ENCODE measurements at regions not wholly inside any gene's neighbourhood (a gene's known extent, or its start where the extent isn't known, plus 50 kb on each side); places are given as distances from the start of the nearest gene placed in this dataset.

GRCh38 chr14:27725482-27725881 is 1041.1 kb upstream of the FOXG1 start (continued):
- TF ChIP-seq ZNF521 (tag by site-specific recombination; IDR thresholded peaks at IDR 0.05) (no peak), ZNF350 (tag by site-specific recombination; IDR thresholded peaks at IDR 0.05) (no peak), BCL6B (tag by site-specific recombination; IDR thresholded peaks at IDR 0.05) (no peak), ZNF776 (tag by site-specific recombination; IDR thresholded peaks at IDR 0.05; ENCODE audit: borderline replicate concordance) (no peak), ZNF747 (tag by site-specific recombination; IDR thresholded peaks at IDR 0.05) (no peak), ATF2 (tag by site-specific recombination; IDR thresholded peaks at IDR 0.05; ENCODE audit: low read depth) (no peak), ZNF311 (tag by site-specific recombination; IDR thresholded peaks at IDR 0.05; ENCODE audit: borderline replicate concordance) (no peak)

GRCh38 chr14:27727251-27727770 is 1039.3 kb upstream of the FOXG1 start:
- H3K36me3 ChIP-seq (ENCODE audit: control insufficient read depth in 2 of 2, insufficient read depth in 1 of 2, low read length in 2 of 2) = no peaks in the 10 kb centered on the region
- CTCF ChIA-PET = no interaction called here
- TF ChIP-seq OSR2 (tag by site-specific recombination; IDR thresholded peaks at IDR 0.05) (no peak), ZNF701 (tag by site-specific recombination; IDR thresholded peaks at IDR 0.05) (no peak)
- no peak overlapping the region for H3K27ac ChIP-seq (ENCODE audit: extremely low read depth, low read depth, low read length)
- H3K4me3 ChIP-seq (ENCODE audit: low read depth, low read length) = no peak overlapping the region
- POLR2A ChIA-PET = no interaction called here
- H3K9me3 ChIP-seq (ENCODE audit: control insufficient read depth, insufficient read depth, low read depth, low read length) = no peaks in the 10 kb centered on the region
- H3K4me1 ChIP-seq (ENCODE audit: control insufficient read depth, insufficient read depth, low read length) = no peaks in the 10 kb centered on the region

- Histone ChIP-seq H3K4me1 (ENCODE audit: control insufficient read depth, insufficient read depth, low read length) (no peaks in the 10 kb centered on the region), H3K27ac (ENCODE audit: extremely low read depth, low read depth, low read length) (no peak overlapping the region), H3K36me3 (ENCODE audit: control insufficient read depth in 2 of 2, insufficient read depth in 1 of 2, low read length in 2 of 2) (no peaks in the 10 kb centered on the region), H3K4me3 (ENCODE audit: low read depth, low read length) (no peak overlapping the region), H3K9me3 (ENCODE audit: control insufficient read depth, insufficient read depth, low read depth, low read length) (no peaks in the 10 kb centered on the region)
- POLR2A ChIA-PET = no interaction called here
- CTCF ChIA-PET = no interaction called here
- TF ChIP-seq ZFHX2 (tag by site-specific recombination; conservative IDR thresholded peaks at IDR 0.05) = no peak
- TF ChIP-seq ZNF692 (tag by site-specific recombination; IDR thresholded peaks at IDR 0.05) = no peak
- TF ChIP-seq PBX3 (CRISPR knock-in tag; IDR thresholded peaks at IDR 0.05) = no peak
- TF ChIP-seq ZNF785 (tag by site-specific recombination; IDR thresholded peaks at IDR 0.05) = no peak
- no peak for TF ChIP-seq ZNF664 (tag by site-specific recombination; IDR thresholded peaks at IDR 0.05)
- TF ChIP-seq ZNF626 (tag by site-specific recombination; IDR thresholded peaks at IDR 0.05) = no peak
- TF ChIP-seq ZNF623 (tag by site-specific recombination; IDR thresholded peaks at IDR 0.05) = no peak
Observed at GRCh38 chr14:27730204-27730603, 1036.4 kb upstream of the FOXG1 start.

Measured in HEK293 (cell line).